ENCODE measurements at regions not wholly inside any gene's neighbourhood (a gene's known extent, or its start where the extent isn't known, plus 50 kb on each side); places are given as distances from the start of the nearest gene placed in this dataset.

DNA sequence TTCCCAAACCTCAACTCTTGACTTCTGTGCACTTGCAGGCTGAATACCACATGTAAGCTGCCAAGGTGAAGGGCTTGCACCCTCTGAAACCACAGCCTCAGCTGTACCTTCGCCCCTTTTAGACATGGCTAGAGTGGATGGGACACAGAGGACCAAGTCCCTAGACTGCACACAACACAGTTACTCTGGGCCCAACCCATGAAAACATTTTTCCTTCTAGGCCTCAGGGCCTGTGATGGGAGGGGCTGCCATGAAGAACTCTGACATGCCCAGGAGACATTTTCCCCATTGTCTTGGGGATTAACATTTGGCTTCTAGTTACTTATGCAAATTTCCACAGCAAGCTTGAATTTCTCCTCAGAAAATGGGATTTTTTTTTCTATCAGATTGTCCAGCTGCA lies 331.0 kb upstream of the RGMB start:
- TF ChIP-seq HNF4G (IDR thresholded peaks at IDR 0.05) (no peak), YY1 (IDR thresholded peaks at IDR 0.05) (no peak), JUND (IDR thresholded peaks at IDR 0.05) (no peak), CTCF (IDR thresholded peaks at IDR 0.05; ENCODE audit: low read depth, low read length, missing input control) (no peak)
- TF ChIP-seq, protein P1, sequence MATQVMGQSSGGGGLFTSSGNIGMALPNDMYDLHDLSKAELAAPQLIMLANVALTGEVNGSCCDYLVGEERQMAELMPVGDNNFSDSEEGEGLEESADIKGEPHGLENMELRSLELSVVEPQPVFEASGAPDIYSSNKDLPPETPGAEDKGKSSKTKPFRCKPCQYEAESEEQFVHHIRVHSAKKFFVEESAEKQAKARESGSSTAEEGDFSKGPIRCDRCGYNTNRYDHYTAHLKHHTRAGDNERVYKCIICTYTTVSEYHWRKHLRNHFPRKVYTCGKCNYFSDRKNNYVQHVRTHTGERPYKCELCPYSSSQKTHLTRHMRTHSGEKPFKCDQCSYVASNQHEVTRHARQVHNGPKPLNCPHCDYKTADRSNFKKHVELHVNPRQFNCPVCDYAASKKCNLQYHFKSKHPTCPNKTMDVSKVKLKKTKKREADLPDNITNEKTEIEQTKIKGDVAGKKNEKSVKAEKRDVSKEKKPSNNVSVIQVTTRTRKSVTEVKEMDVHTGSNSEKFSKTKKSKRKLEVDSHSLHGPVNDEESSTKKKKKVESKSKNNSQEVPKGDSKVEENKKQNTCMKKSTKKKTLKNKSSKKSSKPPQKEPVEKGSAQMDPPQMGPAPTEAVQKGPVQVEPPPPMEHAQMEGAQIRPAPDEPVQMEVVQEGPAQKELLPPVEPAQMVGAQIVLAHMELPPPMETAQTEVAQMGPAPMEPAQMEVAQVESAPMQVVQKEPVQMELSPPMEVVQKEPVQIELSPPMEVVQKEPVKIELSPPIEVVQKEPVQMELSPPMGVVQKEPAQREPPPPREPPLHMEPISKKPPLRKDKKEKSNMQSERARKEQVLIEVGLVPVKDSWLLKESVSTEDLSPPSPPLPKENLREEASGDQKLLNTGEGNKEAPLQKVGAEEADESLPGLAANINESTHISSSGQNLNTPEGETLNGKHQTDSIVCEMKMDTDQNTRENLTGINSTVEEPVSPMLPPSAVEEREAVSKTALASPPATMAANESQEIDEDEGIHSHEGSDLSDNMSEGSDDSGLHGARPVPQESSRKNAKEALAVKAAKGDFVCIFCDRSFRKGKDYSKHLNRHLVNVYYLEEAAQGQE (IDR thresholded peaks at IDR 0.05), result no peak

GRCh38 chr5:98443881-98444280 lies 329.6 kb upstream of the RGMB start:
- H3K27ac ChIP-seq (ENCODE audit: low read depth in 1 of 2, low read length in 2 of 2), result no peak overlapping the region
- DNase-seq (ENCODE audit: low spot score), result no peak
- H3K4me3 ChIP-seq (ENCODE audit: low read depth in 1 of 3, low read length in 3 of 3), result no peak overlapping the region
- H3K9ac ChIP-seq (ENCODE audit: low read depth in 1 of 2, low read length in 2 of 2), result no peak overlapping the region
- H3K4me1 ChIP-seq (ENCODE audit: control insufficient read depth in 4 of 4, insufficient read depth in 4 of 4, low read length in 3 of 4), result no peaks in the 10 kb centered on the region
- 63% methylated on average over 1 of the region's 1 CpG for WGBS
- H3K9me3 ChIP-seq (ENCODE audit: control insufficient read depth in 4 of 4, low read length in 3 of 4), result peaks cover 0 to 5% (median 3%) of the 10 kb centered on the region in 4 donors
- H3K36me3 ChIP-seq (ENCODE audit: control insufficient read depth in 4 of 4, insufficient read depth in 3 of 4, low read depth in 1 of 4, low read length in 3 of 4), result no peaks in the 10 kb centered on the region
- no peaks in the 10 kb centered on the region for H3K27me3 ChIP-seq (ENCODE audit: control insufficient read depth in 4 of 4, insufficient read depth in 4 of 4, low read length in 3 of 4)
- TF ChIP-seq HNF4G (IDR thresholded peaks at IDR 0.05) (no peak), FOXA2 (IDR thresholded peaks at IDR 0.05) (no peak), EGR1 (IDR thresholded peaks at IDR 0.05; ENCODE audit: low read depth in 2 of 2) (no peak), JUND (IDR thresholded peaks at IDR 0.05) (no peak), ZBTB33 (IDR thresholded peaks at IDR 0.05) (no peak), NR2F2 (IDR thresholded peaks at IDR 0.05) (no peak), RXRA (IDR thresholded peaks at IDR 0.05) (no peak), SP1 (IDR thresholded peaks at IDR 0.05) (no peak), HNF4A (conservative IDR thresholded peaks at IDR 0.05) (no peak), RAD21 (IDR thresholded peaks at IDR 0.05) (no peak), GABPA (IDR thresholded peaks at IDR 0.05 in 1 of 2, conservative IDR thresholded peaks at IDR 0.05 in 1 of 2) (no peak), YY1 (IDR thresholded peaks at IDR 0.05) (no peak), FOXA1 (IDR thresholded peaks at IDR 0.05) (no peak), TAF1 (conservative IDR thresholded peaks at IDR 0.05) (no peak), CTCF (IDR thresholded peaks at IDR 0.05; ENCODE audit: low read depth, low read length, missing input control) (no peak)
- TF ChIP-seq, protein P1 (IDR thresholded peaks at IDR 0.05), result no peak
- TF ChIP-seq, protein P2, sequence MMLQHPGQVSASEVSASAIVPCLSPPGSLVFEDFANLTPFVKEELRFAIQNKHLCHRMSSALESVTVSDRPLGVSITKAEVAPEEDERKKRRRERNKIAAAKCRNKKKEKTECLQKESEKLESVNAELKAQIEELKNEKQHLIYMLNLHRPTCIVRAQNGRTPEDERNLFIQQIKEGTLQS (IDR thresholded peaks at IDR 0.05), result no peak
- TF ChIP-seq, protein P3, sequence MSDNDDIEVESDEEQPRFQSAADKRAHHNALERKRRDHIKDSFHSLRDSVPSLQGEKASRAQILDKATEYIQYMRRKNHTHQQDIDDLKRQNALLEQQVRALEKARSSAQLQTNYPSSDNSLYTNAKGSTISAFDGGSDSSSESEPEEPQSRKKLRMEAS (IDR thresholded peaks at IDR 0.05), result no peak

More for the DNA sequence above, 331.0 kb upstream of the RGMB start:
- H3K36me3 ChIP-seq (ENCODE audit: control insufficient read depth in 4 of 4, insufficient read depth in 3 of 4, low read depth in 1 of 4, low read length in 3 of 4), result no peaks in the 10 kb centered on the region
- 66% methylated on average over 1 of the region's 1 CpG for WGBS
- no peaks in the 10 kb centered on the region for H3K27me3 ChIP-seq (ENCODE audit: control insufficient read depth in 4 of 4, insufficient read depth in 4 of 4, low read length in 3 of 4)
- no peak overlapping the region for H3K4me3 ChIP-seq (ENCODE audit: low read depth in 1 of 3, low read length in 3 of 3)
- DNase-seq (ENCODE audit: low spot score), result no peak
- no peak overlapping the region for H3K9ac ChIP-seq (ENCODE audit: low read depth in 1 of 2, low read length in 2 of 2)
- no peaks in the 10 kb centered on the region for H3K4me1 ChIP-seq (ENCODE audit: control insufficient read depth in 4 of 4, insufficient read depth in 4 of 4, low read length in 3 of 4)
- H3K9me3 ChIP-seq (ENCODE audit: control insufficient read depth in 4 of 4, low read length in 3 of 4), result peaks cover 0 to 7% (median 3%) of the 10 kb centered on the region in 4 donors
- no peak overlapping the region for H3K27ac ChIP-seq (ENCODE audit: low read depth in 1 of 2, low read length in 2 of 2)

All from liver (tissue), 8 donors.